Mesenchymal stem cell (in vitro differentiated cells and primary cell): ENCODE measurements at regions not wholly inside any gene's neighbourhood (a gene's known extent, or its start where the extent isn't known, plus 50 kb on each side); places are given as distances from the start of the nearest gene placed in this dataset.
A peak's percentile ranks its signal among the peaks of the same experiment; 100 is the strongest.

Source experiments
- DNase-seq: peaks from one replicate; pipeline ENCODE4 v3.0.0-alpha.2; 2013
- H2AFZ ChIP-seq: one replicate; pipeline ENCODE4 v1.6.1; 2013; ENCODE audit warnings: low read depth, mild to moderate bottlenecking, control low read depth, inconsistent platforms, low read length, moderate library complexity
- H2AK5ac ChIP-seq: 2 replicates; pipeline ENCODE4 v1.6.1; 2013; ENCODE audit warnings: low read length, moderate library complexity, mild to moderate bottlenecking, inconsistent platforms; ENCODE audit not compliant: severe bottlenecking
- H2BK120ac ChIP-seq: one replicate; pipeline ENCODE4 v1.6.1; 2013; ENCODE audit warnings: low read depth, mild to moderate bottlenecking, inconsistent platforms, low read length, moderate library complexity
- H2BK12ac ChIP-seq, 2 experiments: one replicate each; pipeline ENCODE4 v1.6.1; 2013; ENCODE audit warnings: inconsistent platforms in 2 of 2, low read length in 2 of 2, mild to moderate bottlenecking in 2 of 2, moderate library complexity in 2 of 2, control low read depth in 1 of 2
- H2BK15ac ChIP-seq: one replicate; pipeline ENCODE4 v1.6.1; 2013; ENCODE audit warnings: mild to moderate bottlenecking, low read depth, inconsistent platforms; ENCODE audit not compliant: poor library complexity, severe bottlenecking
- H2BK5ac ChIP-seq: 2 replicates; pipeline ENCODE4 v1.6.1; 2013; ENCODE audit warnings: low read depth, mild to moderate bottlenecking, low read length, control low read depth, inconsistent platforms; ENCODE audit not compliant: poor library complexity, severe bottlenecking
- H3K14ac ChIP-seq, 2 experiments: one replicate each; pipeline ENCODE4 v1.6.1; 2013; ENCODE audit warnings: inconsistent platforms in 2 of 2, low read length in 2 of 2, control low read depth in 1 of 2, mild to moderate bottlenecking in 1 of 2, moderate library complexity in 1 of 2
- H3K18ac ChIP-seq, 2 experiments: one replicate each; pipeline ENCODE4 v1.6.1; 2013; ENCODE audit warnings: inconsistent platforms in 2 of 2, low read length in 2 of 2, control low read depth in 1 of 2, low read depth in 1 of 2, mild to moderate bottlenecking in 1 of 2
- H3K23ac ChIP-seq, 2 experiments: one replicate each; pipeline ENCODE4 v1.6.1; 2013; ENCODE audit warnings: inconsistent platforms in 2 of 2, low read length in 2 of 2, mild to moderate bottlenecking in 2 of 2, moderate library complexity in 2 of 2, control low read depth in 1 of 2
- H3K27ac ChIP-seq: 2 replicates; pipeline ENCODE4 v1.5.1; 2013; ENCODE audit warnings: mild to moderate bottlenecking, moderate library complexity, low read length, control low read depth, inconsistent platforms; ENCODE audit not compliant: poor library complexity, severe bottlenecking
- H3K27me3 ChIP-seq, 2 experiments: 2 replicates each; pipeline versions ENCODE4 v1.6.1 to v1.7.0; 2013; ENCODE audit warnings: low read length in 2 of 2, mild to moderate bottlenecking in 2 of 2, moderate library complexity in 2 of 2, control low read depth in 1 of 2, inconsistent platforms in 1 of 2; ENCODE audit not compliant: control insufficient read depth in 1 of 2, insufficient read depth in 1 of 2
- H3K36me3 ChIP-seq, 2 experiments: 2 replicates each; pipeline versions ENCODE4 v1.6.1 to v1.7.0; 2013; ENCODE audit warnings: low read length in 2 of 2, control low read depth in 1 of 2, inconsistent platforms in 1 of 2, low read depth in 1 of 2, mild to moderate bottlenecking in 1 of 2; ENCODE audit not compliant: insufficient read depth in 2 of 2, control insufficient read depth in 1 of 2
- H3K4ac ChIP-seq, 2 experiments: one replicate each; pipeline ENCODE4 v1.6.1; 2013; ENCODE audit warnings: inconsistent platforms in 2 of 2, low read length in 2 of 2, mild to moderate bottlenecking in 2 of 2, moderate library complexity in 2 of 2, control low read depth in 1 of 2, low read depth in 1 of 2
- H3K4me1 ChIP-seq: 2 replicates; pipeline ENCODE4 v1.6.1; 2013; ENCODE audit warnings: low read depth, low read length, control low read depth; ENCODE audit not compliant: control insufficient read depth, insufficient read depth
- H3K4me2 ChIP-seq: 2 replicates; pipeline ENCODE4 v1.6.1; 2013; ENCODE audit warnings: low read length, mild to moderate bottlenecking, inconsistent platforms; ENCODE audit not compliant: poor library complexity, severe bottlenecking
- H3K4me3 ChIP-seq, 2 experiments: 2 replicates each; pipeline versions ENCODE4 v1.5.1 to v1.7.0; 2013; ENCODE audit warnings: low read length in 2 of 2, mild to moderate bottlenecking in 2 of 2, control low read depth in 1 of 2, low read depth in 1 of 2; ENCODE audit not compliant: insufficient read depth in 1 of 2
- H3K79me1 ChIP-seq: replicated peaks from 2 replicates; pipeline ENCODE4 v1.6.1; 2013; ENCODE audit warnings: mild to moderate bottlenecking, control low read depth, low read length, inconsistent platforms; ENCODE audit not compliant: poor library complexity, severe bottlenecking
- H3K9ac ChIP-seq: 2 replicates; pipeline ENCODE4 v1.7.0; 2013; ENCODE audit warnings: mild to moderate bottlenecking, low read length, moderate library complexity
- H3K9me3 ChIP-seq: 2 replicates; pipeline ENCODE4 v1.7.0; 2013; ENCODE audit warnings: mild to moderate bottlenecking, low read length; ENCODE audit not compliant: control insufficient read depth
- H4K8ac ChIP-seq: one replicate; pipeline ENCODE4 v1.6.1; 2013; ENCODE audit warnings: inconsistent platforms, mild to moderate bottlenecking, low read length, moderate library complexity
- H4K91ac ChIP-seq: one replicate; pipeline ENCODE4 v1.6.1; 2013; ENCODE audit warnings: mild to moderate bottlenecking, low read length, inconsistent platforms
- WGBS: methylation state at CpG from one replicate; pipeline ENCODE4 v1.1.7; 2013; ENCODE audit warnings: mixed read lengths; 5-methylcytosine and 5-hydroxymethylcytosine counted together

- H3K18ac ChIP-seq: no peak overlapping the region
- no peaks in the 10 kb centered on the region for H3K79me1 ChIP-seq
- no peaks in the 10 kb centered on the region for H3K4me1 ChIP-seq
- H2BK12ac ChIP-seq: no peak overlapping the region
- no peak overlapping the region for H4K91ac ChIP-seq
- peaks cover 0 to 7% of the 10 kb centered on the region in 2 experiments for H3K27me3 ChIP-seq
- H2BK120ac ChIP-seq: no peak overlapping the region
- H3K36me3 ChIP-seq: no peaks in the 10 kb centered on the region
- H2AFZ ChIP-seq: no peak overlapping the region
- H3K9ac ChIP-seq: no peak overlapping the region
- no peak overlapping the region for H2AK5ac ChIP-seq
- DNase-seq: no peak
- H2BK5ac ChIP-seq: no peak overlapping the region
- no peak overlapping the region for H4K8ac ChIP-seq
- H3K4ac ChIP-seq: no peak overlapping the region
- no peak overlapping the region for H3K4me3 ChIP-seq
- no peak overlapping the region for H3K23ac ChIP-seq
- H2BK15ac ChIP-seq: no peak overlapping the region
- H3K4me2 ChIP-seq: no peak overlapping the region
- no peaks in the 10 kb centered on the region for H3K9me3 ChIP-seq
- 41% methylated on average over 2 of the region's 2 CpGs for WGBS
- no peak overlapping the region for H3K14ac ChIP-seq
- no peak overlapping the region for H3K27ac ChIP-seq
These were observed 74.4 kb upstream of the SOD3 start for GRCh38 chr4:24720979-24721378.

- no peak overlapping the region for H4K8ac ChIP-seq
- H2AFZ ChIP-seq: no peak overlapping the region
- no peaks in the 10 kb centered on the region for H3K79me1 ChIP-seq
- no peak overlapping the region for H2BK12ac ChIP-seq
- H2BK5ac ChIP-seq: no peak overlapping the region
- H2BK120ac ChIP-seq: no peak overlapping the region
- H3K36me3 ChIP-seq: no peaks in the 10 kb centered on the region
- no peaks in the 10 kb centered on the region for H3K4me1 ChIP-seq
- peaks cover 0 to 12% of the 10 kb centered on the region in 2 experiments for H3K27me3 ChIP-seq
- H3K4me2 ChIP-seq: no peak overlapping the region
- H2BK15ac ChIP-seq: no peak overlapping the region
- no peak overlapping the region for H3K18ac ChIP-seq
- 88% methylated on average over 4 of the region's 4 CpGs for WGBS
- H3K14ac ChIP-seq: no peak overlapping the region
- no peak overlapping the region for H3K23ac ChIP-seq
- H4K91ac ChIP-seq: no peak overlapping the region
- no peak for DNase-seq
- H3K27ac ChIP-seq: no peak overlapping the region
- no peak overlapping the region for H3K9ac ChIP-seq
- no peak overlapping the region for H3K4me3 ChIP-seq
- no peak overlapping the region for H3K4ac ChIP-seq
- no peaks in the 10 kb centered on the region for H3K9me3 ChIP-seq
- H2AK5ac ChIP-seq: no peak overlapping the region
These were observed 73.3 kb upstream of the SOD3 start for GRCh38 chr4:24722026-24722568.

GRCh38 chr4:24727390-24728224 lies 67.8 kb upstream of the SOD3 start:
- H2AFZ ChIP-seq: no peak overlapping the region
- H3K4ac ChIP-seq: no peak overlapping the region
- H2BK5ac ChIP-seq: no peak overlapping the region
- H2AK5ac ChIP-seq: no peak overlapping the region
- H3K14ac ChIP-seq: no peak overlapping the region
- no peak overlapping the region for H2BK12ac ChIP-seq
- H3K36me3 ChIP-seq: no peaks in the 10 kb centered on the region
- H3K79me1 ChIP-seq: no peaks in the 10 kb centered on the region
- no peaks in the 10 kb centered on the region for H3K9me3 ChIP-seq
- no peak overlapping the region for H2BK15ac ChIP-seq
- H4K91ac ChIP-seq: no peak overlapping the region
- no peak overlapping the region for H2BK120ac ChIP-seq
- 46% methylated on average over 6 of the region's 13 CpGs for WGBS
- no peak for DNase-seq
- no peaks in the 10 kb centered on the region for H3K4me1 ChIP-seq
- H3K18ac ChIP-seq: no peak overlapping the region
- peaks cover 0 to 9% of the 10 kb centered on the region in 2 experiments for H3K27me3 ChIP-seq
- no peak overlapping the region for H3K27ac ChIP-seq
- no peak overlapping the region for H3K9ac ChIP-seq
- H3K4me3 ChIP-seq: no peak overlapping the region
- no peak overlapping the region for H3K4me2 ChIP-seq
- no peak overlapping the region for H4K8ac ChIP-seq
- no peak overlapping the region for H3K23ac ChIP-seq

GRCh38 chr4:24729119-24729730 lies 66.1 kb upstream of the SOD3 start:
- H3K9ac ChIP-seq: peak overlapping the region; percentile 42
- no peak overlapping the region for H3K18ac ChIP-seq
- no peak overlapping the region for H3K14ac ChIP-seq
- 95% methylated on average over 2 of the region's 6 CpGs for WGBS
- no peak overlapping the region for H2BK12ac ChIP-seq
- DNase-seq: no peak
- H3K9me3 ChIP-seq: no peaks in the 10 kb centered on the region
- H3K23ac ChIP-seq: no peak overlapping the region
- no peak overlapping the region for H2AK5ac ChIP-seq
- H3K79me1 ChIP-seq: no peaks in the 10 kb centered on the region
- H3K4ac ChIP-seq: no peak overlapping the region
- H2AFZ ChIP-seq: no peak overlapping the region
- H2BK120ac ChIP-seq: no peak overlapping the region
- no peaks in the 10 kb centered on the region for H3K4me1 ChIP-seq
- peaks cover 0 to 9% of the 10 kb centered on the region in 2 experiments for H3K27me3 ChIP-seq
- no peaks in the 10 kb centered on the region for H3K36me3 ChIP-seq
- H2BK15ac ChIP-seq: no peak overlapping the region
- H3K4me2 ChIP-seq: no peak overlapping the region
- no peak overlapping the region for H4K8ac ChIP-seq
- no peak overlapping the region for H2BK5ac ChIP-seq
- H3K27ac ChIP-seq: no peak overlapping the region
- peak overlapping the region in 1 of 2 experiments; percentile 49 for H3K4me3 ChIP-seq
- H4K91ac ChIP-seq: no peak overlapping the region
